Dermis microvascular lymphatic vessel endothelial cell (primary cell): ENCODE measurements at regions not wholly inside any gene's neighbourhood (a gene's known extent, or its start where the extent isn't known, plus 50 kb on each side); places are given as distances from the start of the nearest gene placed in this dataset.

ENCODE experiments used
- DNase-seq, 2 donors: peaks; one replicate each; pipeline versions ENCODE4 v3.0.0 to v3.0.0-alpha.2; 2010; ENCODE audit warnings: low read depth in 2 of 2

- DNase-seq: no peak
These were observed 221.7 kb downstream of the RFC3 start for GRCh38 chr13:34039678-34040077.

GRCh38 chr13:34040863-34041262 is 222.9 kb downstream of the RFC3 start:
- DNase-seq: no peak

GRCh38 chr13:34044041-34044440 is 226.1 kb downstream of the RFC3 start:
- DNase-seq: no peak

DNA sequence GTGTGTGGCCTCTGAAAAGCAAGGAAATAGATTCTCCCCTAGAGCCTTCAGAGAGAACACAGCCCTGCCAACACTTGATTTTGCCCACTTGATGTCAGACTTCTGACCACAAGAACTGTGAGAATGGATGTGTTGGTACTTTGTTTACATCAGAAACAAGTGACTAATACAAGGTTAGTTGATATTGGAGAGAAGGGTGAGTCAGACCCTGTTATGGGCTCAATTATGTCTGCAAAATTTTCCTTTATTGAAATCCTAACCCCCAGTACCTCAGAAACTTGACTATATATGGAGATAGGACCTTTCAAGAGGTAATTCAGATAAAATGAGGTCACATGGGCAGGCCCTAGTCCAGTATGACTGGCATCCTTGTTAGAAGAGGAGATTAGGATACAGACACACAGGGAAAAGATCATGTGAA is 226.7 kb downstream of the RFC3 start:
- DNase-seq: peak in 1 of 2 donors; percentile 6

DNA sequence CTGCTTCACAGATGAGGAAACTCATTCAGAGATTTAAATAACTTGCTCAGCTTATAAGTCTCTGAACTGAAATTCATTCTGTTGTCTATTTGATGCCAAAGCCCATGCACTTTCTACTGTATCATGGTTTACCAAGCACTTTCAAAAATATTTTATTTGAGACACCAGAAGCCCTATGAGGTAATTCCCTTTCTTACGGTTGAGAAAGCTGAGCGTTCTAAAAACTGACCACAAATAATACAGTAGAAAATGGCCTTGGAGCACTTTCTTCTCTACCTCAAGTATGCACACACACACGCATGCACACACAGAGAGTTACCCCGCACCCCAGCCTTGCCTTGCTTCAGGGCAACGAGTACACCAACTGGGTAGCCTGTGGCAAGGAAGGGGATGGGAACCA is 228.5 kb downstream of the RFC3 start:
- no peak for DNase-seq

GRCh38 chr13:34048652-34049051 is 230.7 kb downstream of the RFC3 start:
- no peak for DNase-seq

DNA sequence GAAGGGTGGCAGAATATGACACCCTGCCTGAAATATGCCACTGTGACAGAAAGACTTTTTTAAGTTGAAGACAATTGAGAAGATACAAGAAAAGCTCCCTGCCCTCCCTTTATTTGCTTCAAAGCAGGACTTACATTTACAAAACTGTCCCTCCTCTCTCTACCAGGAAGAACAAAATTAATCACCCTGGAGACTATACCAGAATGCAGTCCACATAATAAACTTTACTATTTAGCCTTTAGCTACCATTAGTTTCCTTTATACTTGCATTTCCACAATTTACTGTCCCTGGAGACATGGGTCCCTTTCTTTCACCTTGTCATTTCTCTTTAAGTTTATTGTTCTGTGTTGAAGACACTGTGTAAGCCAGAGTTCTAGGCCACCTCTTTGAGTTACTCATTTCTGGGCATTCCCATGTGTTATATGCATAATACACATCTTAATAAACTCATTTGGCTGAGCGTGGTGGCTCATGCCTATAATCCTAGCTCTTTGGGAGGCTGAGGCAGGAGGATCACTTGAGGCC is 238.8 kb downstream of the RFC3 start:
- no peak for DNase-seq

GRCh38 chr13:34064456-34065205 is 246.7 kb downstream of the RFC3 start:
- peak in 1 of 2 donors; percentile 36 for DNase-seq

DNA sequence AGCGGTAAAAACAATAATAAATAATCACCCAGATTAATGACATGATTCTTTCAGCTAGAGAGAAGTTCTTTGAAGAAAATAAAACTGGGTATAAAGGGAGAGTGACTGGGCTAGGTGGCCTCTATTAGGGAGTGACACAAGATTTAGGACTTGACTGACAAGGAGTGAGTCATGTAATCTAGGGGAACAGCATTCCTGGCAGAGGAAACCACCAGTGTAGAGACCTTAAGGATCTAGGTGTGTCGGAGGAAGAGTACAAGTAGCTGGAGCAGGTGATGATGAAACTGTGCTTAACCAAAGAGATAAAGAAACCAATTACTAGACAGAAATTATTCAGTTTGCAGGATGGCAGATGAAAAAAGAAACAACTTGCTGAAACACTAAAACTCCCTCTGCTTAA is 248.0 kb downstream of the RFC3 start:
- no peak for DNase-seq

- no peak for DNase-seq
These were observed 248.4 kb downstream of the RFC3 start for GRCh38 chr13:34066344-34066743.

DNA sequence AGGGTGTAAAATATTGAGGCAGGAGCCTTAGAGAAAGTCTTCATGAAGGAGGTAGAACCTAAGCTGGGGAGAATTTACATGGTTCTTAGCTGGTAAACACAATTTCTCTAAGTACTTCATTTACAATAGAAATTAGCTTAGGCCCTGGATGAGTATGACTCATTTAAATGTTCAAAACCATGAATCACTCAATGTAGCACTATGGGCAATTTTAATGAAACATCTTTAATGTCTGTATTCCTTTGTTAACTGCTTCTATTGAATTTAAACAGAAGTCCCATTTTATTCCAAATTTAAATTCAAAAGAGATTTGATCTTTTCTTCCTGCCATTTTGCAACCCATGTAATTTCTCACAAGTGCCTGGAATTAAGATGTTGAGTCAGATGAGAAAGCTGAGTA is 252.1 kb downstream of the RFC3 start:
- DNase-seq: peak in 1 of 2 donors; percentile 5

GRCh38 chr13:34070544-34071303 is 252.8 kb downstream of the RFC3 start:
- no peak for DNase-seq

DNA sequence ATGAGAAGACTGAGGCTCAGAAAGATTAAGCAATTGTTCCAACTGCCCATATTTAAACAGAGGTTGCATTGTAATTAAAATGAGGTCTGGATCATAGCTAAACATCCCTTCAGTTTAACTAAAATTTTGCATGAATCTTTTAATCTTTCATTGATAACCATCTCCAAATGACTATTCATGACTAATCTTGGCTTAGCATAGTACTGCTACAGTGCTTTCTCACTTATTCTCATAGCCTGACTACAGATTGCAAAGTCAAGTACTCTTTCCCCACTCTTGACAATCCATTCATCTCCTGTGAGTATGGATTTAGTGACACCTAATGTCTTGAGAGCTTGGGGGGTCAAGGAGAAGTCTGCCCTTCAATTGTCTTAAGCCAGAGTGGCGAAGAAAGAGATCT is 258.4 kb downstream of the RFC3 start:
- no peak for DNase-seq

DNA sequence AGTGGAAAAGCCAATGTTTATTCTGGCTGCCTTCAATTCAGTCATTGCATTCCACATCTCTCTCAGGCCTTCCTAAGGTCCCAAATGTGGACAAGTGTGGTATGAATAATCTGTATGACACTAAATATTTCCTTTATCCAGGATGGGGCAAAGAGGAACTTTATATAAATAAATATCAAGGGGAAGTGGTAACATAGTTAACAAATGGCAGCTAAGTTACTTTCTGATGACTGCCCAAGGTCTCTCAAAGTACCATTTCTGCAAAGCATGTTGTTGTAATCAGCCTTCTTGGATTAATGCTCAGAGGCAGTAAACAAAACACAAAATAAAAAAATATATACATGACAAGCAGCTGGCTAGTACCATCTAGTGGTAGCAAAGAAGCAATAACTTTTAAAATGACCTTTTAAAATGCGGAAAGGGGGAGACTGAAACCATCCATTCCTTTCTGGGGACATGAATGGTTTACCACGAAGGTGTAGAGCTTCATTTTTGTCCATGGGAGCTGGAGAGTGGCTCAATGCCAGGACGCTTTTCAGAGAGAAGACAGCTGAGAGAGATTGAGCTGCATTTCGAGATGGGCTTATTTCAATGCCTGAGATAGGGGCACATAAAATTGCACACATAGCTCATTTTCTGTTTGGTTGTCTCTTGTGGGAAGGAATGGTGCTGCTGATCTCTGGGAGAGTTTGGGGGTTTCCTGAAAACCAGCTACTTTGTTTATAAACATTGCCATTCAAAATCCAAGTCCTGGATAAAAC is 259.2 kb downstream of the RFC3 start:
- DNase-seq: peak in 1 of 2 donors; percentile 19

DNA sequence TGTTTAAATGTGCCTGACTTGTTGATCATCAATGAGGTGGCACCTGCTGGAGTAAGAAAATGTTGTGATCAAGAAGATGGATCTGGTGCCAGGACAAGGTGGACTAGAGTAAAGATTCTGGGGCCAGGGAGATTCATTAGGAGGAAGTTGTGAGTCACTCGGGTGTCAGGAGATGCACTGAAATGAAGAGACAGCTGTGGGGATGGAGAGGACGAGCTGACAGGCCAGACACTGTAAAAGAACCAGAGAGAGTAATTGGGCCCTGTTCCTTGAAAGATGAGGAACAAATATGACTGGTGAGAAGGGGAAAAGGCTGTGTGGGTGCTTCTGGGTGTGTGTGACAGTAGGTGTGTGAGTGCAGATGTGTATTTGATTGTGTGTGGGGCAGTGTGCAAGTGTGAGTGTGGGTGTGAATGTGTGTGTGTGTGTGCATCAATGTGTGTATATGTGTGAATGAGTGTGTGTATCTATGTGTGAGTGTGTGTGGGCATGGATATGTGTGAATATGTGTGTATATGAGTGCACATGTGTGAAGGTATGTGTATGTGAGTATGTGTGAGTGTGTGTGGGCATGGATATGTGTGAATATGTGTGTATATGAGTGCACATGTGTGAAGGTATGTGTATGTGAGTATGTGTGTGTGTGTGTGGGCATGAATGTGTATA is 260.5 kb downstream of the RFC3 start:
- no peak for DNase-seq

GRCh38 chr13:34085204-34085603 is 267.3 kb downstream of the RFC3 start:
- DNase-seq: no peak

DNA sequence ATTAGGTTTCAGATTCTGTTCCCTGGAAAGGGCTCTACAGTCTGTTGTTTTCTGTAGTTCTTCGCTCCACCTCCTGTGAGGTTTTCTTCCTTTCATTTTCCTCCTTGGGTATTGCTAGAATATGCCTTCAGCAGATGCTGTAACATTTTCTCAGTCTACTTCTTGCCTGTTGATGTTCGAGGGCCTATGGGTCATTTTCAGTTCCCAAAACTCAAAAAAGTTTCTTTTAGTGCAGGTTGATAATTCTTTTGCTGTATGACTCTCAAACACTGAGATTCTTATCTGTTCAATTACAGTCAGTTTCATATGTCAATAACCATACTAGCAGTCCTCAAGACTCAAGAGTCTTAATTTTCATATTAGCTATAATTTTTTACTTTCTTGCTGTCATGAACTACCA is 268.3 kb downstream of the RFC3 start:
- no peak for DNase-seq

GRCh38 chr13:34087791-34088190 is 269.8 kb downstream of the RFC3 start:
- no peak for DNase-seq

DNA sequence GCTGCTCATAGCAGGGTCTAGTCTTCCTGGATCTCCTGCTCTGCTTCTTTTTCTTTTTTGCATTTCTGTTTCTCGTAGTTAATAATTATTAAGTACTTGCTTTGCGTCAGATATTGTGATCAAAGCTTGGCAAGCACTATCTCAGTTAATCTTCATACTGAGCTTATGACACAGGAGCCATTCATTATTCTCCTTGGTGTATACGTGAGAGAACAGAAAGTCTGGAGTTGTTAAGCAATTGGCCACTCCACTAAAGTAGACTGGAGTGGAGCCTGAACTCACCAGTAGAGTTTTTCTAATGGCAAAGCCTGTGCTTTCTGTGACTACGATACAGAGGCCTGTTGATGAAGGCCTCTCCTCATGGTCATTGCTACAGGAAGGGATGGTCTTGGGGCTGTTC is 285.9 kb downstream of the RFC3 start:
- no peak for DNase-seq

DNA sequence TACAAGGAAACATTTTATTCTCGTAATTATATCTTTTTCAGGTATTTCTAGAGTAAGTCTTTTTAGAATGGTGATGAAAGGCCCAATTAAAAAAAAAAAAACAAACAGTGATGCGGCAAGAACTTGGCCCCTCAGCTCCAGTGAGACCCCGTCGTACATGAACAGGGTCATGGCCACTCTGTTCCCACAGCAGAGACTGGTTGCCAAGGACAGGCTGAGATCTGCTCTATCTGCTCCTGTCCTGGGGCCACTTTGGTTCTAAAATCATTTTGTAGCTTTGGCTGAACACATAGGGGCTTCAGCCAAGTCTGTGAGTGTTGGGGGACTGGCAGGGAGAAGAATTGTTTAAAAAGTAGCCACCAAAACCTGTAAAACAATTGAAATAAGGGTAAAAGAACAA is 286.9 kb downstream of the RFC3 start:
- DNase-seq: no peak

DNA sequence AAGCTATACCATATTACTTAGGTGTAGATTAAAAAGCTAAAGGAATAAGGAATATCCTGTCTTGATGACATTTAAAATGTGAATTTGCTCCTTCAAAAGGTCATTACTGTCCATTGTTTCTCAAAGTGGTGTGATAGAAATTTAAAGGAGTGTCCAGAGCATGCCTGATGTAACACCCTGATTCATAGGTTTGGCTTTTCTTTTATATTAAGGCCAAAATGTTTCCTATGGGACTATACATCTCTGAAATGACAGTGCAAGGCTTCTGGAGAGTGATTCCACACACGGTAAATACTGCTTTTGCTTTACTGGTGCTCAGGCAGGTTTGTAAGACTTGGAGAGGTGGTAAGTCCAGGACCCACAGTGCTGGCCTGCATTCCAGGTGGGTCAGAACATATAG is 289.9 kb downstream of the RFC3 start:
- DNase-seq: no peak

GRCh38 chr13:34108410-34108809 is 290.5 kb downstream of the RFC3 start:
- no peak for DNase-seq
